IMR-90 (cell line): ENCODE measurements at regions not wholly inside any gene's neighbourhood (a gene's known extent, or its start where the extent isn't known, plus 50 kb on each side); places are given as distances from the start of the nearest gene placed in this dataset.

Experiments used
- CEBPB ChIP-seq: IDR thresholded peaks from 2 replicates; pipeline ENCODE4 v1.6.1; 2012; ENCODE audit warnings: low read depth, low read length, improper control_type of control experiment
- MAFK ChIP-seq: IDR thresholded peaks from 2 replicates; pipeline ENCODE4 v1.6.1; 2012; ENCODE audit warnings: low read depth, low read length, improper control_type of control experiment
- POLR2A ChIP-seq: IDR thresholded peaks from 2 replicates; pipeline ENCODE4 v1.6.1; 2012; ENCODE audit warnings: mild to moderate bottlenecking, low read depth, low read length
- RAD21 ChIP-seq: IDR thresholded peaks from 2 replicates; pipeline ENCODE4 v1.6.1; 2012; ENCODE audit warnings: low read length, improper control_type of control experiment
- RFX5 ChIP-seq: IDR thresholded peaks from 2 replicates; pipeline ENCODE4 v1.8.0; 2012; ENCODE audit warnings: low read depth, mild to moderate bottlenecking, low read length, moderate library complexity
- SMC3 ChIP-seq: fragments of 150-350 bp; IDR thresholded peaks from 2 replicates; pipeline ENCODE4 v1.6.1; 2016; ENCODE audit warnings: low read depth, mild to moderate bottlenecking, antibody characterized with exemption, low read length, moderate library complexity

DNA sequence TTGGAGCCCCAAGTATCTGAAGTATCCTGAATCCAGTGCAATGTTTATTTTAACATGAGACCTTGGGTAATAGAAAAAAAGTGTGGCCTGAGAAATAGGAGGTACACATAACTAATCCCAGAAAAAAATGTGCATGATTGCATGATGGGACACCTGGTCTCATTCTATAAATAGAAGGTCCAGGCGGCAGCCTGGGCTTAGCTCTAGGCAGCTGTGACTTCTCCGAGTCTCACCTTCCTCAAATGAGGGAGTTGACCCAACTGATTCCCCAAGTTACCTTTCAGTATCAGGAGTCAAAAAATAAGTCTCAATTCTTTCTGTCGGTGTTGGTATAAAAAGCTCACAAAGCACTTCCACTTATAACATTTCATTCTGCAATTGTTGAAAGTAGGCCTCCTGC, 65.9 kb upstream of the CCDC190 start:
- no peak for TF ChIP-seq CEBPB
- no peak for TF ChIP-seq MAFK
- no peak for TF ChIP-seq RFX5
- TF ChIP-seq SMC3: no peak
- TF ChIP-seq RAD21: no peak
- no peak for TF ChIP-seq POLR2A
